HG02763 (cell line): ENCODE measurements at regions not wholly inside any gene's neighbourhood (a gene's known extent, or its start where the extent isn't known, plus 50 kb on each side); places are given as distances from the start of the nearest gene placed in this dataset.
"Not testable (repeated sequence)": the region's sequence is repeated elsewhere in the genome, so short reads cannot be mapped to it uniquely, and the experiment has no call there.

Experiments used
- ATAC-seq: cut with Tn5 transposase; IDR thresholded peaks from one replicate; pipeline ENCODE4 v1.9.1; 2021; ENCODE audit warnings: mild to moderate bottlenecking, moderate library complexity; ENCODE audit not compliant: unreplicated experiment

DNA sequence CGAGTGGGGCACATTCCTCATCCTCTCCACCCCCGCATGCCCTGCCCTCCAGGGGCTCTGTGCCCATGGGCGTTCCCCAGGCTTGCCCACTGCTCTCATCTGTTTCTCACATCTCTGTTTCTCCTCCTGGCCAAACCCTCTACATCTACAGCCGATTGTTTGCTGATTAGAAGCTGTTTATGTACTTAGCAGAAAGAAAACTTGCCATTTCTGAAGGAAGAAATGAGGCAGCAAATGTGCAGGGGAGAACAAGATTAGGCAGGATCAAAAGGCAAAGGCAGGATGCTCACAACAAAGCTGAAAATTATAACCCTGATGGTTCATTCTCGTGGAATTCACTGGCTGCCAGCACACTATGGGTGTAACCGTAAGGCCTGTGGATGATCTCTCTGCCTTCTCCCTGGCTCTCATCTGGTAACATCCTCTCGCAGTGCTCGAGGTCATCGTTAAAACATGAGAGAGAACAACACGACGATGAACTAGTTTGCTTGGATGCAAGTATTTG, 111.6 kb upstream of the KLF14 start:
- ATAC-seq, result no peak

DNA sequence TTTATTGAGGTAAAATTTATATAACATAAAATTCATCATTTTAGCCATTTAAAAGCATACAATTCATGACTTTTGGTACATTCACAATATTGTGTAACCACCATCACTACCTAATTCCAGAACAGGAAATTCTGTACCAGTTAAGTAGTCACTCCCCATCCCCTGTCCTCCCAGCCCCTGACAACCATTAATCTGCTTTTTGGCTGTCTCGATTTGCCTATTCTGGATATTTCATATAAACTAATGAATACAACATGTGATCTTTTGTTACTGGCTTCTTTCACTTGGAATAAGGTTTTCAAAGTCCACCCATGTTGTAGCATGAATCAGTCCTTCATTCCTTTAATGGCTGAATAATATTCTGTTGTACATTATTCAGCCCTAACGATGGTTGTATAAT, 115.6 kb upstream of the KLF14 start:
- no peak for ATAC-seq

- ATAC-seq, result no peak
Observed at GRCh38 chr7:130850956-130851355, 116.9 kb upstream of the KLF14 start.

DNA sequence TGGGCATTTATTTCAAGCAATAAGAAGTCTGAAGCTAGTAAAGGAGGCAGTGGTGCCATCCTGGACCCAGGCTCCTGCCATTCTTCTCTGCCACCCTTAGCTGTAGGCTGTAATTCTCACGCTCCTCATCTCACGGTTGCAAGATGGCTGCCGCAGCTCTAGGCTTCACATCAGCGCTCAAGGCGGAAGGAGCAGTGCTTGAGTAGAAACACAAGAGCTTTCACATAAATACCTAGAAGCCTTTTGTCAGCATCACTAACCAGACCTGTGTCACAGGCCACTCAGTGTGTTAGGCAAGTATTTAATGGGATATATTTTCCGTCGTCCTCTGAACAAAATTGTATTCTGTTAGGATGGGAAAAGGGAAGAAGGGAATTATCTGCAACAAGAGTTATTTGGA, 118.9 kb upstream of the KLF14 start:
- no peak for ATAC-seq

- no peak for ATAC-seq
Observed at GRCh38 chr7:130853503-130854279, 119.7 kb upstream of the KLF14 start.

GRCh38 chr7:130854481-130854880, 120.5 kb upstream of the KLF14 start:
- ATAC-seq, result no peak

GRCh38 chr7:130856866-130857265, 122.9 kb upstream of the KLF14 start:
- no peak for ATAC-seq

GRCh38 chr7:130860832-130861231, 126.8 kb upstream of the KLF14 start:
- not testable (repeated sequence) for ATAC-seq

GRCh38 chr7:130865408-130866236, 131.6 kb upstream of the KLF14 start:
- ATAC-seq, result no peak

GRCh38 chr7:130867039-130867438, 133.0 kb upstream of the KLF14 start:
- no peak for ATAC-seq

DNA sequence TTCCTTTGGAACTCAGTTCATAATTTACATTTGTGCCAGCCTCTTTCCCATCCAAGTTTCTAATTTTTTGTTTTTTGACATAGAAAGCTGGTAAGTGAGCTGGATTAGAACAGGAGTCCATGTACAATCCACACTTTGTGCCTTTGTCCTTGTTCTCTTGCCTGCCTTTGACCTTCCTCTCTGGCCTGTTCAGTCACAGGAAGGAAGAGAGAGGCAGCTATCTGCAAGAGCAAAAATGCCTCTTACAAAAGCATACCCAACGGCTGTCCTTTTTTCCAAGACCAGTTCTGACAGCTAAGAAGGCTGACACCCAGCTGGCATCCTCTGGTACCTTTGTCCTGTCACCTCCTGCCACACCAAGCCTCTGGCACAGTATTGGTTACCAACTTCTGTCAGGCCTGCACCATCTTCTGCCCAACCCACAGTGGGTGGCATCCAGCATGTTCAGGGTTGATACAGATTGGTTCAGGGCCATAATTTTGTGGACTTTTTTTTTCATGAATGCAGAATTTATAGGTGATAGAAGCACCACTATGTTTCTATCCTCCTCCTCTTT, 133.7 kb upstream of the KLF14 start:
- ATAC-seq, result no peak

DNA sequence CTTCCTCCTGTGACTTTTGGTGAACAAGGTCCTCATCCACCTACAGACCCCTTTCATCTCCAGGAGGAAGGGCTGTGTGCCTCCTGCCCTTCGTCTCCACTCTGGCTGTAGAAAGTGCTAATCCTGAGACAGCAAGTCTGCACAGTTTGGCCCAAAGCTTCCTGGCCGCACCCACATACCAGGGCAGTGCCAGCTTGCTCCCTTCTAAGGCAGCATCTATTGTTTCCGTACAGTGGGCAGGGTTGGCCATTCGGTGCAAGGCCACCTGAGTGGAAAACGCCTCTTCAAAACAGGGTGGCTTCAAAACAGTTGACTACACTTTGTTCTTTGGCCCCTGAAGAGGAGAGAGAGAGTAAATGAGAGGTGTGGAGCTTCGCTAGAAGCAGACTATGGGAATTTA, 134.1 kb upstream of the KLF14 start:
- no peak for ATAC-seq

DNA sequence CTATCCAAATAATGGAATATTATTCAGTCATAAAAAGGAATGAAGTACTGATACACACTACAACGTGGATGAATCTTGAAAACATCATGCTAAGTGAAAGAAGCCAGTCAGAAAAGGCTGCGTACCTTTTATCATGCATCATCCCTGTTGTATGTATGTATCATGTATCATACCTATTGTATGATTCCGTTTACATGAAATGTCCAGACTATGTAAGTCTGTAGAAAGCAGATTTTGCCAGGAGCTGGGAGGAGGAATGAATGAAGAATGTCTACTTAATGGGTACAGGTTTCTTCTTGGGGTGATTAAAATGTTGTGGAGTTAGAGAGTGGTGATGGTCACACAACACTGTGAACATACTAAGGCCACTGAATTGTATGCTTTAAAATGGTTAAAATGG, 135.9 kb upstream of the KLF14 start:
- no peak for ATAC-seq

- ATAC-seq, result no peak
Observed at GRCh38 chr7:130872341-130872740, 138.3 kb upstream of the KLF14 start.

GRCh38 chr7:130872756-130873448, 138.9 kb upstream of the KLF14 start:
- no peak for ATAC-seq

- ATAC-seq, result no peak
Observed at GRCh38 chr7:130874071-130874915, 140.3 kb upstream of the KLF14 start.

DNA sequence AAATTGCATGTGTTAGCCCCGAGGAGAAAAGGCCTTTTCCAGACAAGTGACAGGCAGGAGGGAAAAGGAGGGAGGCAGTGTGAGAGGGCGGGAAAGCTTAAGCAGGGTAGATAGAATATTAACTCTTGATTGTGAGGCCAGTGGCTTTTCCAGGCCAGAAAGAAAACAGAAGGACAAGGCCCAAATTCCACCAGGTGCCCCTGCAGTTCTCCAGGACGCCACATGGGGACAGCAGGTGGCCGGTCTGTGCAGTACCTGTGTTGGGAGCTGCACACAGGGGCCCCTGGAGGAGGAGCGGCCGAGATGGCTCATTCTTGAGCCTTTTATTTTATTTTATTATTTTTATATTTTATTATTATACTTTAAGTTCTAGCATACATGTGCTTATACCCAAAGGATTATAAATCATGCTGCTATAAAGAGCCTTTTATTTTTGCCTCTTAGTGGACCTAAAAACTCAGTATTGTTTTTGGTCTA, 141.3 kb upstream of the KLF14 start:
- ATAC-seq, result no peak

DNA sequence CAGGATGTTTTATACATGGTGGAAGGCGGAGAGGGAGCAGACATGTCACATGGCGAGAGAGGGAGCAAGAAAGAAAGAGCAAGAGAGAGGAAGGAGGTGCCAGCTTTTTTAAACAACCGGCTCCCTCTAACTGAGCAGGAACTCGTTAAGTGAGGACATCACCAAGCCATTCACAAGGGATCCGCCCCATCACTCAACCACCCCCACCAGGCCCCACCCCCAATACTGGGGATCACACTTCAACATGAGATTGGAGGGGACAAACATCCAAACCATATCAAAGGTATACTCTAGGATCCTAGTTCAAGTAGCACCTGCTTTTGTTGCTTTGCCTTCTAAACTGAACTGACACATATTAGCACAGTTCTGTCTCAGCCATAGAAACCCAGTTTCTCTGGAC, 141.9 kb upstream of the KLF14 start:
- ATAC-seq, result no peak

DNA sequence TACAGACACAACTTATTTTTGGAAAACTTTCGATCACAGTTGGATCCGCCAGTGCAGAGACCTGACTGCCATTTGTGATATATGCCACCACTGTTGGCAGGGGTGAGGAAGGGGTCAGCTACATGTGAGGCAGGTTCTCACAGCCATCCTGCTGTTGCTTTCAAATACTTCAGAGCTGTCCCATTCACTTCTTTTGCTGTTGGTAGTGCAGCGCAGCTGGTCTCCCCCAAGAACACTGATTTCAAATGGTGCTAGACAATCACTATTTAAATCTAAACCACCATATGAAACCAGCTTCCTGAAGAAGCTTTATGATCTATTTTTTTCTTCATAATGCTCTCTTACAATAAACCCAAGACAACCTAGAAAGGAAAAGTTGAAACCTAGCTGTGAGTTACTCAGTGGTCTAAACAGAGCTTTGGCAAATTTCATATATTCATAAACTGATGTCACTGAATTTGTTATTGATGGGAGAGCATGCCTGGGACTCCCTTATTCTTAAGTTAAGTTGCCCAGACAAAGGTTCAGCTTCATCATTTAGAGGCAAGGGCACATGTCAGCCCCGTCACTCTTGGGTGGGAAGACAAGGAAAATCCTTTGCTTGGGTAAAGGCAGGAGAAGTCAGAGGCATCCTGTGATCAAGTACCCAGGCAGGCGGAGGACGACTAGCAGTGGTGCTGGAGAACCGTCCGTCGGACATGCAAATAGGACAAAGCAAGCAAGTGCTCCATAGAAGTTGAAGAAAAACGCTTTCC, 143.4 kb upstream of the KLF14 start:
- ATAC-seq, result no peak

- ATAC-seq, result no peak
Observed at GRCh38 chr7:130877991-130878305, 143.9 kb upstream of the KLF14 start.
